ENCODE measurements at regions not wholly inside any gene's neighbourhood (a gene's known extent, or its start where the extent isn't known, plus 50 kb on each side); places are given as distances from the start of the nearest gene placed in this dataset.

- no peak overlapping the region for H2AFZ ChIP-seq (ENCODE audit: low read depth, low read length)
- no peak for DNase-seq
These were observed 78.0 kb downstream of the SAMD9 start for GRCh38 chr7:93039786-93040185.

GRCh38 chr7:93039282-93039681 is 78.5 kb downstream of the SAMD9 start:
- Histone ChIP-seq H3K27me3 (ENCODE audit: insufficient read depth, low read length, poor library complexity) (no peaks in the 10 kb centered on the region), H3K4me3 (ENCODE audit: low read depth in 1 of 2, low read length in 2 of 2) (no peak overlapping the region), H2AFZ (ENCODE audit: low read depth, low read length) (no peak overlapping the region), H3K4me2 (ENCODE audit: insufficient read depth, low read length) (no peak overlapping the region), H3K9me3 (ENCODE audit: insufficient read depth, low read length, severe bottlenecking) (no peaks in the 10 kb centered on the region), H3K79me2 (ENCODE audit: insufficient read depth, low read length) (no peaks in the 10 kb centered on the region), H3K36me3 (ENCODE audit: insufficient read depth, low read length) (no peaks in the 10 kb centered on the region), H3K4me1 (ENCODE audit: insufficient read depth, low read length) (no peaks in the 10 kb centered on the region), H4K20me1 (ENCODE audit: insufficient read depth, low read length) (no peaks in the 10 kb centered on the region), H3K9ac (ENCODE audit: low read depth, low read length) (no peak overlapping the region), H3K27ac (ENCODE audit: low read length) (no peak overlapping the region)
- no peak for DNase-seq
- no peak for TF ChIP-seq CTCF (IDR thresholded peaks at IDR 0.05; ENCODE audit: borderline replicate concordance, extremely low read depth, low read length, poor library complexity, severe bottlenecking)
- no peak for TF ChIP-seq EZH2 (IDR thresholded peaks at IDR 0.05; ENCODE audit: borderline replicate concordance, low read depth, low read length, severe bottlenecking)
- ATAC-seq (ENCODE audit: insufficient read depth, low read depth) = no peak

More at GRCh38 chr7:93039786-93040185, 78.0 kb downstream of the SAMD9 start:
- no peak for TF ChIP-seq CTCF (IDR thresholded peaks at IDR 0.05; ENCODE audit: borderline replicate concordance, extremely low read depth, low read length, poor library complexity, severe bottlenecking)
- Histone ChIP-seq H3K36me3 (ENCODE audit: insufficient read depth, low read length) (no peaks in the 10 kb centered on the region), H3K9ac (ENCODE audit: low read depth, low read length) (no peak overlapping the region), H3K27me3 (ENCODE audit: insufficient read depth, low read length, poor library complexity) (no peaks in the 10 kb centered on the region), H3K4me2 (ENCODE audit: insufficient read depth, low read length) (no peak overlapping the region), H3K27ac (ENCODE audit: low read length) (no peak overlapping the region), H3K4me3 (ENCODE audit: low read depth in 1 of 2, low read length in 2 of 2) (no peak overlapping the region), H3K9me3 (ENCODE audit: insufficient read depth, low read length, severe bottlenecking) (no peaks in the 10 kb centered on the region), H4K20me1 (ENCODE audit: insufficient read depth, low read length) (no peaks in the 10 kb centered on the region), H3K79me2 (ENCODE audit: insufficient read depth, low read length) (no peaks in the 10 kb centered on the region), H3K4me1 (ENCODE audit: insufficient read depth, low read length) (no peaks in the 10 kb centered on the region)
- ATAC-seq (ENCODE audit: insufficient read depth, low read depth) = 0 out of 3 replicates have a peak, but pooled peaks have one; percentile 29

GRCh38 chr7:93036807-93037206 is 81.0 kb downstream of the SAMD9 start:
- ATAC-seq (ENCODE audit: insufficient read depth, low read depth) (peak; percentile 54; the same call in 2 of the 3 replicates), DNase-seq (no peak)
- TF ChIP-seq CTCF (IDR thresholded peaks at IDR 0.05; ENCODE audit: borderline replicate concordance, extremely low read depth, low read length, poor library complexity, severe bottlenecking) = no peak
- TF ChIP-seq EZH2 (IDR thresholded peaks at IDR 0.05; ENCODE audit: borderline replicate concordance, low read depth, low read length, severe bottlenecking) = no peak
- no peak overlapping the region for H3K4me2 ChIP-seq (ENCODE audit: insufficient read depth, low read length)
- H3K4me3 ChIP-seq (ENCODE audit: low read depth in 1 of 2, low read length in 2 of 2) = no peak overlapping the region
- H3K36me3 ChIP-seq (ENCODE audit: insufficient read depth, low read length) = no peaks in the 10 kb centered on the region
- H3K9ac ChIP-seq (ENCODE audit: low read depth, low read length) = no peak overlapping the region
- H3K27ac ChIP-seq (ENCODE audit: low read length) = no peak overlapping the region
- no peaks in the 10 kb centered on the region for H3K79me2 ChIP-seq (ENCODE audit: insufficient read depth, low read length)
- no peaks in the 10 kb centered on the region for H4K20me1 ChIP-seq (ENCODE audit: insufficient read depth, low read length)
- H3K27me3 ChIP-seq (ENCODE audit: insufficient read depth, low read length, poor library complexity) = no peaks in the 10 kb centered on the region
- H2AFZ ChIP-seq (ENCODE audit: low read depth, low read length) = no peak overlapping the region
- no peaks in the 10 kb centered on the region for H3K4me1 ChIP-seq (ENCODE audit: insufficient read depth, low read length)
- H3K9me3 ChIP-seq (ENCODE audit: insufficient read depth, low read length, severe bottlenecking) = no peaks in the 10 kb centered on the region

- TF ChIP-seq EZH2 (IDR thresholded peaks at IDR 0.05; ENCODE audit: borderline replicate concordance, low read depth, low read length, severe bottlenecking) (no peak), CTCF (IDR thresholded peaks at IDR 0.05; ENCODE audit: borderline replicate concordance, extremely low read depth, low read length, poor library complexity, severe bottlenecking) (no peak)
- no peak overlapping the region for H2AFZ ChIP-seq (ENCODE audit: low read depth, low read length)
- no peaks in the 10 kb centered on the region for H3K27me3 ChIP-seq (ENCODE audit: insufficient read depth, low read length, poor library complexity)
- H4K20me1 ChIP-seq (ENCODE audit: insufficient read depth, low read length) = no peaks in the 10 kb centered on the region
- H3K4me2 ChIP-seq (ENCODE audit: insufficient read depth, low read length) = no peak overlapping the region
- no peak overlapping the region for H3K4me3 ChIP-seq (ENCODE audit: low read depth in 1 of 2, low read length in 2 of 2)
- ATAC-seq (ENCODE audit: insufficient read depth, low read depth) (0 out of 3 replicates have a peak, but pooled peaks have one; percentile 22), DNase-seq (no peak)
- no peak overlapping the region for H3K27ac ChIP-seq (ENCODE audit: low read length)
- no peaks in the 10 kb centered on the region for H3K9me3 ChIP-seq (ENCODE audit: insufficient read depth, low read length, severe bottlenecking)
- no peaks in the 10 kb centered on the region for H3K79me2 ChIP-seq (ENCODE audit: insufficient read depth, low read length)
- no peaks in the 10 kb centered on the region for H3K36me3 ChIP-seq (ENCODE audit: insufficient read depth, low read length)
- no peak overlapping the region for H3K9ac ChIP-seq (ENCODE audit: low read depth, low read length)
- no peaks in the 10 kb centered on the region for H3K4me1 ChIP-seq (ENCODE audit: insufficient read depth, low read length)
These were observed 81.6 kb downstream of the SAMD9 start for GRCh38 chr7:93036149-93036640.
